ENCODE measurements at regions not wholly inside any gene's neighbourhood (a gene's known extent, or its start where the extent isn't known, plus 50 kb on each side); places are given as distances from the start of the nearest gene placed in this dataset.
"Not testable (repeated sequence)": the region's sequence is repeated elsewhere in the genome, so short reads cannot be mapped to it uniquely, and the experiment has no call there.

- DNase-seq, result no peak
Measured at GRCh38 chr15:62513893-62514292, 348.8 kb upstream of the C2CD4B start.

DNA sequence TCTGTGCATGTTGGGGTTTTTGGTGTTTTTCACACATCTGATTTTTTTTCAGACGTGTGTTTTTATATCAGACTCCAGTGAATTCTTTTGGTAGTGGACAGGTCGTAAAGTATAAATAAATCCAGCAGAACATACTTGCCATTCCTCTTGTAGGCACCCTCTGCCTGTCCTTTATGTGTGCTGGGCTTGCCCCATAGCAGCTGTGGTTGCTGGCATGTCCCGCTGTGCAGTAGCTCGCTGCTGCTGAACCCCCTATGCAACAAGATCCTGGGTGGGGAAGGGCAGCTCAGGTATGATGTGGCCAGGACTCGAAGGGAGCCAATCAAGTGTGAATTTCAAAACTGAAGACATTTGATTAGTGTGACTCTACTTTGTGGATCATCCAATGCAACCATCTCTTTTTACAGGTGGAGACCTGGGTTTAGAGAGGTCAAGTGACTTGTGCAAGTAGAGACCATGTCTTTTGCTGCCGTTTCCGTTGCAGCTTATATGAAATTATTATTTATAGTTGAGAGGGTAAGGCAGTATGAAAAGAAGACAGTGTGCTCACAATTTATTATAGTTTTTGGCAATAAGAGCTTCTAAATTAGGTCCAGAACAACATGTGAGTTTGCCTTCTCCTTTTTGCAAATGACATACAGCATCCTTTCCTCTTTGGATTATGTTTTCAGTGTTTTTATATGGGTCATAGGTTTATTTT lies 350.8 kb upstream of the C2CD4B start:
- no peak for DNase-seq

DNA sequence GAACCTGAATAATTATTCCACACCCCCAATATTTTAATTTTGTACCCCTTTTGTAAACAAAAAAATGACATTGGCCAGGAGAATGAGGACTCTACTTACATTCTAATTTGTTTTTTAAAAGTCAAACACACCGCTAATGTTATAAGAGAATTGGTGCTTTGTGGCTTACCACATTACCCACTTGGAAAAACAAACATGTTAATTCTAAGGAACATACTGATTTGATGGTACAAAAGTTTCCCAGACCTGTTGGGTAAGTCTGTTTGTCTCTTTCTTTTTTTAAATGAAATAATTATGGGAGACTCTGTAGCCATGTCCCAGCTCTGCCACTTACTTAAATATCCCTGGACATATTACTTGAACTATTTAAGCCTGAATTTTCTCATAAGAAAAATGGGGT lies 352.5 kb upstream of the C2CD4B start:
- DNase-seq, result no peak

DNA sequence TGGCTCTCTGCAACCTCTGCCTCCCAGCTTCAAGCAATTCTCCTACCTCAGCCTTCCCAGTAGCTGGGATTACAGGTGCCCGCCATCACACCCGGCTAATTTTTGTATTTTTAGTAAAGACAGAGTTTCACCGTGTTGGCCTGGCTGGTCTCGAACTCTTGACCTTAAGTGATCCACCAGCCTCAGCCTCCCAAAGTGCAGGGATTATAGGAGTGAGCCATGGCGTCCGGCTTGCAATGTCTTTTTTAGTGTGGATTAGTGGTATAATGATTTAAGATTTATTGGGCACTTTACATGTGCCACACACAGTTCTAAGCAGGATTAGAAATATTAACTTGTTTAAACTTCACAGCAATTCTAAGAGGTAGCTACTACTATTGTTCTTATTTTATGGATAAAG lies 353.6 kb upstream of the C2CD4B start:
- not testable (repeated sequence) for DNase-seq

- peak; percentile 8 for DNase-seq
Measured at GRCh38 chr15:62519900-62520299, 354.8 kb upstream of the C2CD4B start.

DNA sequence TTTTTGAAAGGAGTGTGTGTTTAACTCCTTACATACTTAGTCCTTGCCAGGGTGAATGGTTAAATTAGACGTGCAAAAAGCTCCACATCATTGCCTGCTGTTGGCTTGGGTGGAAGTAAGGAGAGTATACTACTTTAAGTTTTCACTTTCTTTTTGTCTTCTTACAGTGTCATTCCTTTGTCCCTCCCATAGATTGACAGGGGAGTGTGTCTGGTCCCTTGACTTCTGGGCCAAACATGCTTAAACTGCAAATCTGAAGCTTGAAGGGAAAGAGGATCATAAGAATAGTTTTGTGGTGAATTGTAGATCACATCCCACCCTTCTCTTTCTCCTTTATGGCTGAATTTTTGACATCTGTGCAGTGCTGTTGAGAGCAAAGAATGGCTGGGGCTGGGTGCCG lies 355.8 kb upstream of the C2CD4B start:
- DNase-seq, result no peak

GRCh38 chr15:62521396-62521795 lies 356.3 kb upstream of the C2CD4B start:
- no peak for DNase-seq

DNA sequence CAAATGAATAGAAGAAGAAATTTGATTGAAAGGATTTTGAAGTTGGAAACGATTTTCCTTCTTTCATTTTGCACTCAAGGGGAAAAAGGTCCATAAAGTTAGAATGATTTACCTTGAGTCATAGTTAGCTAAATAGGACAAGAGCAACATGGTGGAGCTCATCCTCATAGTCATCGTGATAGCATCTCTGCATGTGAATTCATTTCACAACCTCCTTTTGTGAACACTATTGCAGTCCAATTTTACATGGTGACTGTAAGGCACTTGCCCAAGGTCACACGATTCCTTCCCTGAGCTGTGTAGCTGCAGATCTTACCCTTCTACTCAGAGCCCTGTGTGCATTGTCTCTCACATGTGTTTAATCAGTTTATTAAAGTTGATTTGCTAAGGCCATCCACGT lies 359.8 kb upstream of the C2CD4B start:
- no peak for DNase-seq

GRCh38 chr15:62527387-62527786 lies 362.3 kb upstream of the C2CD4B start:
- no peak for DNase-seq

GRCh38 chr15:62528505-62528904 lies 363.4 kb upstream of the C2CD4B start:
- no peak for DNase-seq

GRCh38 chr15:62532367-62532766 lies 367.3 kb upstream of the C2CD4B start:
- no peak for DNase-seq

- no peak for DNase-seq
Measured at GRCh38 chr15:62533687-62534086, 368.6 kb upstream of the C2CD4B start.

- DNase-seq, result no peak
Measured at GRCh38 chr15:62534996-62535395, 369.9 kb upstream of the C2CD4B start.

GRCh38 chr15:62539236-62539635 lies 374.2 kb upstream of the C2CD4B start:
- no peak for DNase-seq

- no peak for DNase-seq
Measured at GRCh38 chr15:62541250-62541649, 376.2 kb upstream of the C2CD4B start.

GRCh38 chr15:62541846-62542245 lies 376.8 kb upstream of the C2CD4B start:
- no peak for DNase-seq

GRCh38 chr15:62544446-62544845 lies 379.4 kb upstream of the C2CD4B start:
- no peak for DNase-seq

- no peak for DNase-seq
Measured at GRCh38 chr15:62545467-62546227, 380.6 kb upstream of the C2CD4B start.

GRCh38 chr15:62546628-62547027 lies 381.5 kb upstream of the C2CD4B start:
- no peak for DNase-seq

GRCh38 chr15:62547584-62547983 lies 382.5 kb upstream of the C2CD4B start:
- no peak for DNase-seq

DNA sequence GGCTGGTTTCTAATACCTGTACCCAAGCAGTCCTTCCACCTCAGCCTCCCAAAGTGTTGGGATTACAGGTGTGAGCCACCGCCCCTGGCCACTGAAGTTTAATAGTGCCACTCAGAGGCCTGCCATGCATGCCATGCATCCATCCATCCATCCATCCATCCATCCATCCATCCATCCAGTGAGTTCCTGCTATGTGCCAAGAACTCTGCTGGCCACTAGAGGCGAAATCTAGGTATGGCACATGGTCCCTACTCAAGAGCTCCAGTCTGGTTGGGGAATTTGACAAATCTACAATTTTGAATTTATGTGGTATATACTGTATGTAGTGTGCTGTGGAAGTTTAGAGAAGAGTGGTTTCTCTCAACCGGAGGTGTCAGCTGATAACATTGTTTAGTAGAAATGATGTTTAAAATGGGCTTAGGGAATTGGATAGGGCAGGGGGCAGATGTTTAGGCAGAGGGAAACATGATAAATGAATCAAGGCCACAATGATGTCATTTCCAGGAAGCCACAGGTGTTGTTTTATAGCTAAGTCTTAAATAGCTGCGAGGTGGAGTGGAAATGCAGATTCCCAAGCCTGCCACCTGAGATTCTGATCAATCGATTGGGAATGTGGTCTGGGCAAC lies 384.4 kb upstream of the C2CD4B start:
- DNase-seq, result no peak

DNA sequence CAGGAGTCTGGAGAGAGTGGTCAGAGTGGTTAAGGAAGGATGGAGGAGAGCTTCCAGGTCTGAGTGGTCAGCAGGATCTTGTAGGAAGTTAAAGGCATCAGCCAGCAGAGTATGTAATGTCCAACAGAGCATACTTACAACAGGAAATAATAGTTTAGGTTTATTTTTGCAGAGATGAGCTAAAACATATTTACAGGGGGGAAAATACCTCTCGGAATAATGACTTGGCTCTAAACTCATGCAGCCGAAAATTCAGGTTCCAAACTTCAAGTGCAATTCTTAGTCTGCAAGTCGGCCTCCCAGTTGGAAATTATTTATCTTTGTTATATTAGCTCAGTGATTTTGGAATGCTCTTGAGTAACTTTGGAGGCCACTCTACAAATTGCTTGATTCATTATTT lies 385.0 kb upstream of the C2CD4B start:
- DNase-seq, result no peak

GRCh38 chr15:62552444-62552843 lies 387.4 kb upstream of the C2CD4B start:
- DNase-seq, result no peak

- no peak for DNase-seq
Measured at GRCh38 chr15:62553911-62554563, 389.0 kb upstream of the C2CD4B start.

Measured in stimulated activated CD4-positive, alpha-beta T cell treated with anti-CD3 and anti-CD28 coated beads, Interleukin-4, amount 100 ng/mL, for 24 hours (primary cell).